Heart right ventricle (tissue), 16 donors: ENCODE measurements at regions not wholly inside any gene's neighbourhood (a gene's known extent, or its start where the extent isn't known, plus 50 kb on each side); places are given as distances from the start of the nearest gene placed in this dataset.

Experiments used
- ATAC-seq, 8 donors: fragments of 200-7000 bp; cut with Tn5 transposase; one replicate each; pipeline ENCODE4 v1.9.1; 2020; ENCODE audit warnings: mild to moderate bottlenecking in 8 of 8, moderate library complexity in 8 of 8, moderate number of reproducible peaks in 1 of 8
- DNase-seq, 2 donors: peaks; one replicate each; pipeline ENCODE4 v3.0.0-alpha.2; 2020
- H3K27ac ChIP-seq, 10 donors: fragments of 200-600 bp; sonication (generic) in 2 of 10; one replicate each; pipeline versions ENCODE4 v1.5.0 to v1.8.0; 2020 to 2022; ENCODE audit warnings: mild to moderate bottlenecking in 3 of 10
- H3K27me3 ChIP-seq, 7 donors: fragments of 200-600 bp; one replicate each; pipeline ENCODE4 v1.8.0; 2021 to 2022; ENCODE audit warnings: mild to moderate bottlenecking in 2 of 7
- H3K36me3 ChIP-seq, 9 donors: fragments of 200-600 bp; sonication (generic) in 1 of 9; one replicate each; pipeline versions ENCODE4 v1.5.0 to v1.8.0; 2020 to 2022; ENCODE audit warnings: mild to moderate bottlenecking in 2 of 9
- H3K4me1 ChIP-seq, 9 donors: fragments of 200-600 bp; sonication (generic) in 1 of 9; one replicate each; pipeline versions ENCODE4 v1.5.0 to v1.8.0; 2020 to 2022; ENCODE audit warnings: mild to moderate bottlenecking in 4 of 9
- H3K4me3 ChIP-seq, 10 donors: fragments of 200-600 bp; sonication (generic) in 2 of 10; one replicate each; pipeline versions ENCODE4 v1.5.0 to v1.8.0; 2020 to 2022; ENCODE audit warnings: mild to moderate bottlenecking in 7 of 10, moderate library complexity in 2 of 10
- H3K9me3 ChIP-seq, 11 donors: fragments of 200-600 bp in 10 of 11; sonication (generic) in 2 of 11; one replicate each; pipeline versions ENCODE4 v1.5.0 to v1.8.0; 2013 to 2022; ENCODE audit warnings: mild to moderate bottlenecking in 2 of 11, control low read depth in 1 of 11, moderate library complexity in 1 of 11
- CTCF ChIP-seq, 9 donors: fragments of 200-600 bp; sonication (generic) in 2 of 9; IDR thresholded peaks; one replicate each; pipeline versions ENCODE4 v1.5.0 to v1.8.0; 2021 to 2022; ENCODE audit warnings: antibody characterized with exemption in 9 of 9, mild to moderate bottlenecking in 5 of 9, moderate library complexity in 1 of 9
- WGBS, 2 donors: extraction: QIAGEN DNeasy Blood & Tissue Kit; methylation state at CpG; one replicate each; pipeline ENCODE4 v1.1.7; 2013; ENCODE audit warnings: inconsistent platforms in 1 of 2; 5-methylcytosine and 5-hydroxymethylcytosine counted together
- intact Hi-C, 10 donors: fragments of 100-400 bp; cut with DNase I; formaldehyde crosslinking; loops; one replicate each; pipeline versions ENCODE4 v1.11.1 to v1.14.2; 2022
- donor health status: Arrhythmogenic right ventricular cardiomyopathy.
- donor health status: ischemic (EF 13 %, LVEDD 7.1; RV severe dilation, severe dysfunction).
- donor health status: healthy with polysubstance abuse.
- donor health status: DM: no; HTN: yes; CAD: no.
- donor health status: DM: no; HTN: no; CAD: no.
- donor health status: ischemic (EF 25% LVEDD 6.9; RV normal size, moderate dysfunction).
- donor health status: ischemic (EF 25% LVEDD 5.7; RV mildly dilated, moderate dysfunction).
- donor health status: healthy.
- donor health status: DM: yes; HTN: yes; CAD: no.
- donor health status: Ischemic cardiomyopathy.
- donor health status: ischemic (EF 35%, LVEDD 5.7; RV mildly dilated, moderate dysfunction).
- donor health status: nonischemic (EF 11% LVEDD 7.7; RV severe dilation, severe dysfunction).
- donor health status: DM: yes; HTN: yes; CAD: no.
- donor health status: PGD.
- donor health status: ischemic (EF 29% LVEDD 5.4; RV normal size, mild dysfunction).
- donor health status: nonischemic (EF 23%, LVEDD 6.1; RV moderate dilation, normal function).

GRCh38 chr4:127071443-127071842 lies 561.3 kb upstream of the INTU start:
- H3K4me3 ChIP-seq, result no peak overlapping the region
- no peaks in the 10 kb centered on the region for H3K27me3 ChIP-seq
- DNase-seq (no peak), ATAC-seq (no peak)
- intact Hi-C loops, result no loop called here
- 50 to 64% methylated on average over 1 of the region's 1 CpG for WGBS, 2 donors
- H3K9me3 ChIP-seq, result peaks cover 0 to 5% (median 0%) of the 10 kb centered on the region in 11 donors
- H3K36me3 ChIP-seq, result no peaks in the 10 kb centered on the region
- peaks cover 0 to 6% (median 0%) of the 10 kb centered on the region in 9 donors for H3K4me1 ChIP-seq
- no peak for TF ChIP-seq CTCF (IDR thresholded peaks at IDR 0.05)
- H3K27ac ChIP-seq, result no peak overlapping the region

- WGBS, 2 donors, result 76 to 79% methylated on average over 5 of the region's 5 CpGs
Observed at GRCh38 chr4:127080141-127080540, 552.6 kb upstream of the INTU start.

GRCh38 chr4:127081041-127081440 lies 551.7 kb upstream of the INTU start:
- Histone ChIP-seq H3K27me3 (no peaks in the 10 kb centered on the region), H3K9me3 (peaks cover 0 to 10% (median 0%) of the 10 kb centered on the region in 11 donors), H3K4me3 (no peak overlapping the region), H3K36me3 (no peaks in the 10 kb centered on the region), H3K27ac (no peak overlapping the region), H3K4me1 (no peaks in the 10 kb centered on the region)
- ATAC-seq, result no peak
- no peak for DNase-seq
- intact Hi-C loops, result no loop called here
- TF ChIP-seq CTCF (IDR thresholded peaks at IDR 0.05), result no peak
- WGBS, 2 donors, result 91% methylated on average over 1 of the region's 1 CpG

More at GRCh38 chr4:127080141-127080540, 552.6 kb upstream of the INTU start:
- ATAC-seq, result no peak
- Histone ChIP-seq H3K27me3 (no peaks in the 10 kb centered on the region), H3K9me3 (peaks cover 0 to 8% (median 0%) of the 10 kb centered on the region in 11 donors), H3K4me1 (no peaks in the 10 kb centered on the region), H3K36me3 (no peaks in the 10 kb centered on the region), H3K4me3 (no peak overlapping the region), H3K27ac (no peak overlapping the region)
- TF ChIP-seq CTCF (IDR thresholded peaks at IDR 0.05), result no peak
- DNase-seq, result no peak
- intact Hi-C loops, result no loop called here

GRCh38 chr4:127082986-127083385 lies 549.8 kb upstream of the INTU start:
- WGBS, 2 donors, result 63 to 73% methylated on average over 1 of the region's 1 CpG
- Histone ChIP-seq H3K27me3 (no peaks in the 10 kb centered on the region), H3K4me1 (no peaks in the 10 kb centered on the region), H3K27ac (no peak overlapping the region), H3K4me3 (no peak overlapping the region), H3K9me3 (peaks cover 0 to 13% (median 0%) of the 10 kb centered on the region in 11 donors), H3K36me3 (no peaks in the 10 kb centered on the region)
- ATAC-seq, result no peak
- intact Hi-C loops, result no loop called here
- no peak for DNase-seq
- no peak for TF ChIP-seq CTCF (IDR thresholded peaks at IDR 0.05)
